HG03045 (cell line): ENCODE measurements at regions not wholly inside any gene's neighbourhood (a gene's known extent, or its start where the extent isn't known, plus 50 kb on each side); places are given as distances from the start of the nearest gene placed in this dataset.
"Not testable (repeated sequence)": the region's sequence is repeated elsewhere in the genome, so short reads cannot be mapped to it uniquely, and the experiment has no call there.

Source experiments
- ATAC-seq: cut with Tn5 transposase; IDR thresholded peaks from one replicate; pipeline ENCODE4 v1.9.1; 2021; ENCODE audit warnings: mild to moderate bottlenecking, moderate library complexity; ENCODE audit not compliant: unreplicated experiment

GRCh38 chr5:39933061-39933460, 508.3 kb upstream of the DAB2 start:
- no peak for ATAC-seq

DNA sequence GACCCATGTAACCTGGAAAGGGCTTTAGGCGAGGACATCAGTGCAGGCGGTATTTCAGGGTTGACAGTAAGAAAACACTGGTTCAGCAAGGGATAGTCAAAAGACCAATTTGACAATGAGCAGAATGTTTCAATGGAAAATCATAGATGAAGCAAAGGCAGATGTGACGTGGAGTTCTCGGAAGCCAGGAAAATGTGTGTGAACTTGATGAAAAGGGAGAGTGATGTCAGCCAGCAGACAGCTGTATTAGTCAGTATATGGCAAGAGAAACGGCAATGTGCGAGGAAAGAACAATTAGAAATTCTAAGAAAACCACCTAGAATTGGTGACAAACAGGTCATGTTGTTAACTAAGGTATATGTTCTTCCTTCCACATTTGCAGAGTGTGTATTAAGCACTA, 503.9 kb upstream of the DAB2 start:
- ATAC-seq = no peak

- no peak for ATAC-seq
These were observed 495.1 kb upstream of the DAB2 start for GRCh38 chr5:39919876-39920275.

DNA sequence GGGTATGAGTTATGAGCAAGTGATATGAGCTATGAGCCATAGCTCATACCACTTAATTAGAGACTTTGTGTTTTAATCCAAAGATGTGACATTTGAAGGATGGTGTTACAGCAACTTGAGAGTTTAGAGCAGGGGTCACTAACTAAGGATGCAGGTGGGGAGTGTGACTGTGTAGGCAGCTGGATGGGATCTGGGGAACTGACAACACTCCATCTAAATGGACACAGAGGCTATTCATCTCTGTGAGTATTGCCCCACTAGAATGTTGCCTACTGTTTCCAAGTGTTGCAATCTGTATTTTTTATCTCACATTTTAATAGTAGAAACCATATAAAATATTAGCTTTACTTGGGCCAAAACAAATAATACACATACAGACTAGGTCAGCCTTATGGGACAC, 488.1 kb upstream of the DAB2 start:
- no peak for ATAC-seq

DNA sequence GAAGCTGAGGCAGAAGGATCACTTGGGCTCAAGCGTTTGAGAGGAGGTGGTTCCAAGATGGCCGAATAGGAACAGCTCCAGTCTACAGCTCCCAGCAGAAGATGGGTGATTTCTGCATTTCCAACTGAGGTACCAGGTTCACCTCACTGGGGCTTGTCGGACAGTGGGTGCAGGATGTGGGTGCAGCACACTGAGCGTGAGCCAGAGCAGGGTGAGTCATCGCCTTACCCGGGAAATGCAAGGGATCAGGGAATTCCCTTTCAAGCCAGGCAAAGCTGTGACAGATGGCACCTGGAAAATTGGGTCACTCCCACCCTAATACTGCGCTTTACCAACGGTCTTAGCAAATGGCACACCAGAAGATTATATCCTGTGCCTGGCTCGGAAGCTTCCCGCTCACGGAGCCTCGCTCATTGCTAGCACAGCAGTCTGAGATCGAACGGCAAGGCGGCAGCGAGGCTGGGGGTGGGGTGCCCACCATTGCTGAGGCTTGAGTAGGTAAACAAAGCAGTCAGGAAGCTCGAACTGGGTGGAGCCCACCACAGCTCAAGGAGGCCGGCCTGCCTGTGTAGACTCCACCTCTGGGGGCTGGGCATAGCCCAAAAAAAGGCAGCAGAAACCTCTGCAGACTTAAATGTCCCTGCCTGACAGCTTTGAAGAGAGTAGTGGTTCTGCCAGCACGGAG, 482.6 kb upstream of the DAB2 start:
- not testable (repeated sequence) for ATAC-seq

DNA sequence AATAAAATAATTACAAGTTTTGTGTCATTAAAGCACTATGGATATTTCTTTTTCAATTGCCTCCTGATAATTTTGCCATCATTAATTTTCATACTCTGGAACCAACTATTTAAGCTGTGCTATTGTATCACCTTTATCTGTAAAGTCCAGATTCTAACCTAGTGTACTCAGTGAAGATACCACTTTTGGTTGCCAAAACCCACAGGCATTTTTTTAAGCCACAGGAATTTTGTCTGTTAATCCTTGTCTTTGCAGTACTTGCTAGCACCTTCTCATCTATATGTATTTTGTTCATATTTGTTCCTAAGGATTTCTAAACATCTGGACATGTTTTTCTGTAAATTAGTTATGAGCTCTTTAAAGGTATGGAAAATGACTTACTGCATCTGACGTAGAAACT, 481.4 kb upstream of the DAB2 start:
- no peak for ATAC-seq

GRCh38 chr5:39905356-39905755, 480.6 kb upstream of the DAB2 start:
- no peak for ATAC-seq

GRCh38 chr5:39902626-39903025, 477.8 kb upstream of the DAB2 start:
- ATAC-seq = no peak

DNA sequence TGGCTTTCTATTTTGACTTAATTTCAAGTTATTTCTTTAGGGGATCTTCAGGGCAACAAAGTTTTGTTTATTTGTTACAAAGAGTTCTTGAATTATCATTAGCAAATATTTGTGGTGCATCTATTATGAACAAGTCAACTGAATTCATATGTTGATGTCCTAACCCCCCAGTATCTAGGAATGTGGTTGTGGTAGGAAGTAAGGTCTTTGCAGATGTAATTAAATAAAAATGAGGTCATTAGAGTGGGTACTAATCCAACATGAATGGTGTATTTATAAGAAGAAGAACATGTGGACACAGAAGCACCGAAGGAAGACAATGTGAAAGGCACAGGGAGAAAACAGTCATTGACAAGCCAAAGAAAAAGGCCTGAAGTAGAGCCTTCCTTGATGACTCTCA, 474.0 kb upstream of the DAB2 start:
- no peak for ATAC-seq

GRCh38 chr5:39896706-39897105, 471.9 kb upstream of the DAB2 start:
- no peak for ATAC-seq

- no peak for ATAC-seq
These were observed 471.3 kb upstream of the DAB2 start for GRCh38 chr5:39896104-39896503.

DNA sequence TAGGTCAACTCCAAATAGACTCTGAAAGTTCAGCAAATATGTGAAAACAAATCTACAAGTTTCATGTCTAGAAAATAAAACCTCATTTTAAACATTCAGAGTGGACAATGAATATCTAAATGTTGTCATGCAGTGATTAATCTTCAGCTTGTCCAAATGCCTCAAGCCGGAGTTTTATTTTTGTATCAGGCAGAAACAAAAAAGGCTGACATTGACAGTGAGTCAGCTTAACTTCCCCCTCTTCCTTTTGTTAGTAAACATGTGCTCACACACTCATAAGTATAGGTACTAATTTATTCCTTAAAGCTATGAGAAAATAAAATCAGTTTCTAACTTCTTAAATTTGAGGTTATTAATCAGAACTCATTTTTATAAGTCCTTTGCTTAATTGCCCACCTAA, 467.9 kb upstream of the DAB2 start:
- no peak for ATAC-seq

- no peak for ATAC-seq
These were observed 466.6 kb upstream of the DAB2 start for GRCh38 chr5:39891376-39891775.

DNA sequence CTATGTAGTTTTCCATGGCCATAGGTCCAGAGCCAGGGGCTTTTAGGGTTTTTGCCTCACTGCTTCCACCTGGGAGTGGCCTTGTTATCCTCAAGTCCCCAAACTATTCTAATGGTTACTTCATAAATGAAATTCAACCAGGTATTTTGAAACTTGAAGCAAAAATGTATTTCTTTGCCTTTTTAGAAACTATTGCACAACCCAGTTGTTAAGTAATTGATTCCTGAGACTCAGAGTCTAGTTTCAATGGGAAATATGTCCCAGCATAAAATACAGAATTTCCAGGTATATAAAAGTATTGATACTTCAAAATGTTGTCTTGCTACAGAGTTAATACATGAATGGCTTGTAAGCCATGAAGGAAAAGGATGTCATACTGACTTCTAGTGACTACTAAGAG, 456.2 kb upstream of the DAB2 start:
- no peak for ATAC-seq

GRCh38 chr5:39877479-39877878, 452.7 kb upstream of the DAB2 start:
- no peak for ATAC-seq

GRCh38 chr5:39876146-39876545, 451.4 kb upstream of the DAB2 start:
- no peak for ATAC-seq

DNA sequence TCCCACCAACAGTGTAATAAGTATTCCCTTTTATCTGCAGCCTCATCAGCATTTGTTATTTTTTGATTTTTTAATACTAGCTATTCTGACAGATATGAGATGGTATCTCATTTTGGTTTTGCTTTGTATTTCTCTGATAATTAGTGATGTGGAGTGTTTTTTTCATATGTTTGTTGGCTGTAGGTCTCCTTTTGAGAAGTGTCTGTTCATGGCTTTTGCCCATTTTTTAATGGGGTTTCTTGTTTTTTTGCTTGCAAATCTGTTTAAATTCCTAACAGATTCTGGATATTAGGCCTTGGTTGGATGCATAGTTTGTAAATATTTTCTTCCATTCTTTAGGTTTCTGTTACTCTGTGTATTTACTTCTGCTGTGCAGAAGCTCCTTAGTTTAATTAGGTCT, 445.4 kb upstream of the DAB2 start:
- ATAC-seq = no peak

DNA sequence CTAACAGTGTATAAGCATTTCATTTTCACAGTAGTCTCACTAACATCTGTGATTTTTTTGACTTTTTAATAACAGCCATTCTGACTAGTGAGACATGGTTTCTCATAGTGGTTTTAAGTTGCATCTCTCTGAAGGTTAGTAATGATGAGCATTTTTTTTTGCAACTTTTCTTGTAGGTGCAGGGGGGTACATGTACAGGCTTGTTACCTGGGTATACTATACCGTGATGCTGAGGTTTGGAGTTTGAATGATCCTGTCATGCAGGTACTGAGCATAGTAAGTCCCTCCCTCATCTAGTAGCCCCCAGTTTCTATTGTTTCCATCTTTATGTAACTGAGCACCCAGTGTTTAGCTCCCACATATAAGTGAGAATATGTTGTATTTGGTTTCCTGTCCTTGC, 444.6 kb upstream of the DAB2 start:
- no peak for ATAC-seq

DNA sequence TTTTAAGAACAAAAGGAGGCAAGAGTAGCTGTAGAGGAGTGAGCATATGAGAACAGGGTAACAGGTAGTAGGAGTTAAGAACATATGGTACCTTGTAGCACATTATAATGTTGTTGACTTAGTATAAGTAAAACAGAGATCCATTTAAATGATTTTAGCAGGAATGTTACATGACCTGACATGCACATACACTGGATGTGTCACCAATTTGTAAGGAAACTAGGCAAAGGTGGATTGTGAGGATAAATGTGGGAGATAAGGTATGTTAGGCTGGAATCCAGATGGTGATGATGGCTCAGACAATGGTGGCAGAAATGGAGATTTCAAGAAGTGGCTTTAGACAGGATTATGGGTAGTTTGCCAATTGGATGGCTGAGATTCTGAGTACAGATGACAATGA, 443.1 kb upstream of the DAB2 start:
- no peak for ATAC-seq

GRCh38 chr5:39863926-39864552, 439.3 kb upstream of the DAB2 start:
- ATAC-seq = no peak

- no peak for ATAC-seq
These were observed 432.3 kb upstream of the DAB2 start for GRCh38 chr5:39857041-39857440.

DNA sequence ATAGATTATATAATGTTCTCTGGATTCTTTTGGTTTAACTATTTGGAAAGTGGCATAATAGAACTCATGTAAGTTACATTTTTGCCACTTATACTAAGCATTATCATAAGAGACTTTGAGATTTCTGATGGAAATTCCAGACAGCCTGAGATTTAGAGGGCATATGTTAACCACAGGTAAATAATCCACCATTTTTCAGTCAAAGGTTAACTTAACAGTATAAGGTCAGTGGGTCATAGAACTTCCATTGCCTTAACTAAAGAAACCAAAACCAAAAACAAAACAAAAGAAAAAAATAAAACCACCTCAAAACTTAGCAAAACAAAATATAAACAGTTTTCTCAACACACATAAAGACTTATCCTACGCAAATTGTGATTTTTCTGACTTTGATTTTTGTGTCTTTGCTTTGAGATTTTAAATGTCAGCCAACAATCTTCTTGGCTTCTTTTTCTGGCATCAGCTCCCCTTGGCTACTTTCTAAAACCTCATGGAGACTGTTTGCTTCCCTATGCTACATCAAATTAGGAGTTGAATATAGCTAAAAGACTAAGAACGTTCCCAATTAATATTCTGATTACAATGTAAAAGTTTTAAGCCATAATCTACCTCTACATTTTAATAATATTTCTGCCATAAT, 430.1 kb upstream of the DAB2 start:
- no peak for ATAC-seq

GRCh38 chr5:39850291-39850690, 425.5 kb upstream of the DAB2 start:
- no peak for ATAC-seq
